DMS79 treated with DMSO at 0.1 percent for 48 hours (cell line): ENCODE measurements at regions not wholly inside any gene's neighbourhood (a gene's known extent, or its start where the extent isn't known, plus 50 kb on each side); places are given as distances from the start of the nearest gene placed in this dataset.

Source experiments
- DNase-seq: peaks from one replicate; lab custom pipeline; 2025; lab: John Stamatoyannopoulos, UW

DNA sequence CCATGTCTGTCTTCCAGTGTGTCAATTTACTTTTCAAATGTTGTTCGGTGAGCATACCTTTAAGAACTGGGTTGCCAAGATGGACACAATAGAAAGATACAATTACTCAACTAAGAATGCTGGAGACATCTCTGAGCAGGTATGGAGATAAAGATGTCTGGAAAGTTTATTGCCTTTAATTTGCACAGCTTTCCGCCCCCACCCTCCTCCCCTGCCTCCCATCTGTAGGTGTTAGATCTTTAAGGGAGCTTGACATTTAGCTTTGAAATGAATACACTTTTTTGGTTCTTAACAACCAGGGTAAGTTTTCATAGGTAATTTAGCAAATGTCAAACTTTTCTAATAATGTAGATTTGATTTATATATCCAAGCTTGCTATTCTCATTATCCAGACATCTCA lies 104.4 kb downstream of the BTBD3 start:
- no peak for DNase-seq

DNA sequence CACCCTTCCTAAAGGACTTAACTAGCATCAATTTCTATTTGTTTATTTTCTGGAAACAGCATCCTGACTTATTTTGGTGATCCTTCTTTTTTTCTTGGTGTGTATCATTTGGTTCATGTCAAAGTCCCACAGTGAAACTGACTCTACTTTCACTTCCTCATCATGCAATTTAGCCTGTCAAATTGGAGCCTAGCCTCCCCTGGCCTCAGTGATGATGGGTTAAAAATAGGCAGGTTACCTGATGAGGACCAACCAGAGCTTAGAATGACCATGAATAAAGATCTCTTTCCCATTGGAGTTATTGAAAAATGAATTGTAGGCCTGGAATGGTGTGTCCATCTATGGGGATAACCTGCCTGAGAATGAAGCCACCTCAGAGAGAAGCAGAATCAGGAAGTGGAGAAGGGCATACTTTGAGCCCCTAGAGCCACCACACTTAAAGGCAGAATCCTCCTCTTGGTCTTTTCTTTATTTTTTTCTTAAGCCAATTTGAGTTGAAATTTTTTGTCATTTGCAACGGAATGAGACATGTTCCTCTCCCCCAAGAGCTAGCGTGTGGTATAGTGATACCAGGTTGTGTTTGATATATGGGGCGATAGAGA lies 105.6 kb downstream of the BTBD3 start:
- DNase-seq: no peak

DNA sequence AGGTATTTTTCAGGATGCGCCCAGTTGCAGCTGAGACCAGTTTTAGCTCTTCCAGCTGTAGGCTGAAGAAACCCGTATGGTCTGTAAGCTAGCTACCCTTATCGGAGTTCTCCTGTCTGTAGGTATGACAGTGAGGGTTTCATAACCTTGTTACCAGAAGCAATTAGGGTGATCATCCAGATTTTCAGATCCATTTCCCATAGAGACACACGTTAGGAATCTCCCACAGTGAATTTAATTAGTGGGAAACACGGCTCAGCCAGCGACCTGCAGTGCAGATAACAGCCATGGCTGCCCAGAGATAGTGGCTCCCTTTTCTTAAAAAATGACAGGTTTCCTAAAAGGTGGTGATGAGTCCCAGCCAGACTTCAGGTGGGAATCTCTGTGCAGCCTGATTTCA lies 111.1 kb downstream of the BTBD3 start:
- DNase-seq: no peak

DNA sequence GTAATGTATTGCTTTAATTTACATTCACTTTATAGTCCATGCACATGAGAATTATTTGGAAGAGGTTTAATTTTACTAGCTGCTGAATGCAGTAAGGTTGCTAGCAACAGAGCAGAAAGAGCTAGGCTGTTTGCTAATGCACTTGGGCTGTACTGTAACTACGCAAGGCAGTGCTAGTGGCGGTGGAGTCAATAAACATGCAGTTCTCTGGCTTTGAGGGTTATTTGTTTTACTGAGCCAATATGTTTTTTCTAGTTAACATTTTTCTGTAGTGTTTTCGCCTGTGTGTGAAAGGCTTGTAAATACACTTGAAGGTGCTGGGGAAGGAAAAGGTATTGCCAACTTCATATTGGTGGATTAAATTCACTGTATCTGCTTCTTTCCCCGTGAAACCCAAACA lies 112.8 kb downstream of the BTBD3 start:
- DNase-seq: peak; percentile 5

DNA sequence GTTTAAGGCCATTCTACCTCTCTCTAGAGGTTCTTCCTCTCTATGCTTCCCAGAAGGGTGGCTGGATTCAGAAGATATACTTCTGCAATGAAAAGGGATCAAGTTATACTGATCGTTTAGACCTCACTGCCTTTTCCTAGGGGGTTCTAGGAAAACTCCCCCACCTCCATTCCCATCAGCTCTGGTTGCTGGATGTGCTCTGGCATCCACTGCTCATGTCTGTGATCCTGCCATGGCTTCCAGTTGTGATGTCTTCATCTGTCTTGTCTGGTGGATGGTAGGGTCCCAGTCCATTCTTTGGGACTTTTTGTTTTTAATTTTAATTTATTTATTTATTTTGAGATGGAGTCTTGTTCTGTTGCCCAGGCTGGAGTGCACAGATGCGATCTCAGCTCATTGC lies 118.4 kb downstream of the BTBD3 start:
- DNase-seq: no peak

DNA sequence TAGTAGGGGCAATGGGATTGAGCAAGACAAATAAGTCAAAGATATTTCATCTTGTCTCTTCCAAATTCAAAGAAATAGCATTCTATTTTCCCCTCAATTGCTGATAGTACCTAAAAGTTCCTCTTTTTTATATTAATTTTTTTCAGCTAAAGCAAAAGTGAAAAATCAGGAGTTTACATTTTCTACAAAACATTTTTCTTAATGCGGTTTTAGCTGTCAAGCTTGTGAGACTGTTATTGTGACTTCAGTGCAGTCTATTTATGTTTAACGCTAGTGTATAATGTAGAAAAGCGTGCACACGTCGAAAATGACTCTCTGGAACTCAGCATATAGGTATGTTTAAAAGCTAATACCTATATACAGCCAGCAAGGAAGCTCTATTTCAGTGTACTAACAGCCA lies 119.8 kb downstream of the BTBD3 start:
- DNase-seq: no peak

DNA sequence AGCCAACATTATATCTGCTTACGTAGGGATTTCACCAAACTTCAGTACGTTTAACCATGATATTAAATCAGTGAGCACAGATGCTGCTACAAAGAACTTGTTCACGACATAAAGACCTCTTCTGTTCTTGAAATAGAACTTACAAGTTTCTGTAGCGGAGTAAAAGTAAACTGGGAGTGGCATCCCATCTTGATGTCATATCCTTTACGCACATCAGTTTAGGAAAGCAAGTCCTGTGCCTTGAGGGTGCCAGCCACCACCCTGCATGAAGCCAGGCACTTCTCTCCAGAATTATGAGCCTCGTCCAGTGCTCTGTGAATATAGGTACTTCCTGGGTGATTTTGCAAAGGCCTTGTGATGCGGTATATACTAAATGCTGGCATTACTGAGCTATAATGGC lies 122.6 kb downstream of the BTBD3 start:
- no peak for DNase-seq

DNA sequence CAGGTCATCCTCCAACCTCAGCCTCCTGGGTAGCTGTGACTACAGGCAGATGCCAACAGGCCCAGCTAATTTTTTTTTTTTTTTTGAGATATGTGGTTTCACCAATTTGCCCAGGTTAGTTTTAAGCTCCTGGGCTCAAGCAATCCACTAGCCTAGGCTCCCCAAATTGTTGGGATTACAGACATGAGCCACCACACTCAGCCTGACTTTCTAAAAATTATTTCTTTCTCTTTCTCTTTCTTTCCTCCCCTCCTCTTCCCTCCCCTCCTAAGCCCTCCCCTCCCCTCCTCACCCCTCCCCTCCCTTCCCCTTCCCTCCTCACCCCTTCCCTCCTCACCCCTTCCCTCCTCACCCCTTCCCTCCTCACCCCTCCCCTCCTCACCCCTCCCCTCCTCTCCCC lies 127.3 kb downstream of the BTBD3 start:
- DNase-seq: no peak

DNA sequence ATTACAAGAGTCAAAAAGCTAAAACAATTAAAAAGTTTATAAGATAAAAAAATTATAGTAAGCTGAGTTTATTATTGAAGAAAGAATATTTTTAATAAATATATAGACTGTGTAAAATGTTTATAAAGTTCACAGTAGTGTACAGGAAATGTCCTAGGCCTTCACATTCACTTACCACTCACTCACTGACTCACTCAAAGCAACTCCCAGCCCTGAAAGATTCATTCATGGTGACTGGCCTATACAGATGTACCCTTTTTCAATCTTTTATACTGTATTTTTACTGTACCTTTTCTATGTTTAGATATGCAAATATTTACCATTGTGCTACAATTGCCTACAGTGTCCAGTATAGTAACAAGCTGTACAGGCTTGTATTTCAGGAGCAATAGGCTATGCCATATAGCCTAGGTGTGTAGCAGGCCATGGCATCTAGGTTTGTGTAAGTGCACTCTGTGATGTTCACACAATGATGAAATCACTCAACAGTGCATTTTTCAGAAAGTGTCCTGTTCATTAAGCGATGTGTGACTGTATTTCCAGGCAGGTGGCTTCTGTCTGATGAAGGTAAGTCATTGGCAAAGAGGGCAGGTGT lies 130.2 kb downstream of the BTBD3 start:
- no peak for DNase-seq

DNA sequence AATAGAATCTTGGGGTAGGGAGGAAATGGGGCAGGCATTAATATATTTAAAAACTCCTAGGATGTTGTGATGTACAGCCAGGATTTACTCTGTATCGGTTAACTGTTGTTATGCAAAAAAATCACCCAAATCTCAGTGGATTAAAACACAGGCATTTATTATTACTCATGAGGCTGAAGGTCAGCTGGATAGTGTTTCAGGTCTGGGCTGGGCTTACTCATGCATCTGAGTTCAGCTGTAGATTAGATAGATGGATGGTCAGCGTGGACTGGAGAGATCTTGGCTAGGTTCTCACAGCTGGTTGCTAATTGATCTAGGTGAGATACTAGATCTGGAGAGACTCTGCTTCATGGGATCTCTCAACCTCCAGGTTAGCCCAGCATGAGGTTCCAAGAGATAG lies 131.4 kb downstream of the BTBD3 start:
- no peak for DNase-seq

DNA sequence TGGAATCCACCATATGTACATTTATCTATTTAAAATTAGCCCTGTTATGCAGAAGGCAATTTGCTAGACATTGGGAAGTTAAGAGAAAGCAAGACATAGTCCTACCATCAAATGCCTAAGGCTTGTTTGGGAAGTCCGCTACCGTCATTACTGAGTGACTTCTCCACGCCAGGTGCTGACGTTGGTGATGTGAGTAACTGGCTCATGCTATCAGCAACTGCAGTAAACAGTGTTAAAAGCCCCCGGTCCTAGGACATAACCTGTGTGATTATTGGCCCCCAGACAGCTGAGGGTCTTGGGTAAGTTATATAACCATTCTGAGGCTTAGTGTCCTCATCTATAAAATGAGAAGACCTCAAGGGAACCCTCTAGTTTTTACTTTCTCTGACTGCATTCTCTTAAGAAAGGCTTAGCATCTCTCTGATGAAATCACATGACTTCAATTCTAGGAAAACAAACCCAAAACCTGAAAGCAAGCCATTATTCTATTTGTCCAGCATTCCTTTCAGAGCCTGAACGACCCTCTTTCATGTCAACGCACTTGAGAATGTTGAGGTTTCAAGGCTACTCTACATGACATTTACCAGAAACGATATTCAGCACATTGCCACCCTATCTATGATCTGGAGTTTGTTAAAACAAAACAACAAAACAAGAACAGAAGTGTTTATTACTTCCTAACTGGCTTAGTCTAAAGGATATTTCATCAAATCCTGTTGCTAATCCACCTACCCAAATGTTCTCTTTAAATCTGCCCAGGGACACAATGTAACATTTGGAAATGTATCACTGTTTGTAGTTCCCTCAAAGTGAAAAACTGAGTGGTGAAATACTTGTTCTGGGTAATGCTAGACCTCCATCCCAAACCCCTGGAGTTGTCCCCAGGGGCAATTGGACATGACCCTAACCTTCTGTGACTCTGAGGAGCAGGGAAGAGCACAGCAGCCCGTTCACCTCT lies 133.8 kb downstream of the BTBD3 start:
- peak; percentile 18 for DNase-seq

DNA sequence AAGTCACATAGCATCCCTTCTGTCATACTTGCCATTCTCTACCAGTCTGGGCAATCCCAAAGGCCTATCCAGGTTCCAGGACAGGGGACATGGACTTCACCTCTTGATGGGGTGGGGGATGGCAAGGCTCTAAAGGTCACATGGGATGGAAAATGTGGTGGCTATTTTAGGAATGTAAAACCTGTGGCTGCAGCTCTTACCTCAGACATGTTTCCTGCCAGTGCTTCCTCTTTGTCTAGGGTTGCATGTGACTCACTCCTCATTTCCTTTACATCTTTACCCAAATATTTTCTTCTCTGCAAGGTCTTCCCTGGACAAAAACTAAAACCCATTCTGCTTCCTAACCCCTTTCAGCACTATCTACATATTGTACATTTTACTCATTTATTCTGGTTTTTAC lies 135.7 kb downstream of the BTBD3 start:
- DNase-seq: no peak

DNA sequence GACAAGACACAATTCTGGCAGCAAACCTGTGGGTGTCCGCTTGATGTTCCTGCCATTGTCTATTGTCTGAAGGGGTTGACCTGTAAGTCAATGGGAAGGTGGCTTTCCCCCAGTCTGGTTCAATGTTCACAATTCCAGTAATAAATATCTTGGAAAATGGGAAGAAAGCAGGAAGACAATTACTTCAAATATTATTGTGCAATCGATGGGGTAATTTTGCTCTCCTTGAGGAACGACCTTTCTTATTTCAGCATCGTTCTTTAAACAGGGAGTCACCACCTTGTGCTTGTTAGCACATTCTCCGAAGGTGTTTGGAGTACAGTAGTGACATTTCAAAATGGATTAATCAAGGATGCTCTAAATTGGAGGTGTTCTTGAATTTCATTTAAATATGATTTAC lies 136.9 kb downstream of the BTBD3 start:
- DNase-seq: no peak

DNA sequence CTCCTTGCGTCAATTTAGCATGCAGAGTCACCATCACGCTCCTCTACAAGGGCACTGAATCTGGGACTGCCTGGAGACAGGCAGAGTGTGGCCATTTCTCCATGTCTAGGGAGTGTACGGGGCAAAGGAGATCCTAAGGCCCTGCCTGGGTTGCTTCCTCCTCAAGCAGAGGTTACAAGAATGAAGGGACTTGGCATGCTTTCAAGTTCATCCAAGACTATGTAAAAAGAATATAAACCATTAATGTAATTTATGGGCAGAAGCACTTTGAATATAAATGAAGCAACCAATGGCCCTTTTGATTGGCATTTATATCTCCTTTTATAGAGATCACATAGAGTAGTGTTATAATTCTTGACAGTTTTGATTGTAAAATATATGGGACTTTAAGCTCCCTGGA lies 137.5 kb downstream of the BTBD3 start:
- DNase-seq: peak; percentile 15

DNA sequence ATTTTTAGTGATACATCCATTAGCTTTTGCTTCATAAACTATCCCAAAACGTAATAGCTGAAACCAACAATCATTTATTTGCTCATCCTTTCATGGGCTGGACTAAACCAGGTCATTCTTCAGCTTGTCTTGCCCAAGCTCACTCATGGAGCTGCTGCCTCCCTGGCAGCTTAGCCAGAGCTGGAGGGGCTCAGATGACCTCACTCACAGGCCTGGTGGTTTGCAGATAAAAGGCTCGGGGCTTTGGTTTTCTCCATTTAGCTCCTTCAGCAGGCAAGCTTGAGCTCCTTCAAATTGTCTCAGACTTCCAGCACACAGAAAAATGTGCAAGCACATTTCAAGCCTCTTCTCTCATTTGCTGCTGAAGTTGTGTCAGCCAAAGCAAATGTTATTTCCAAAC lies 139.1 kb downstream of the BTBD3 start:
- peak; percentile 13 for DNase-seq

DNA sequence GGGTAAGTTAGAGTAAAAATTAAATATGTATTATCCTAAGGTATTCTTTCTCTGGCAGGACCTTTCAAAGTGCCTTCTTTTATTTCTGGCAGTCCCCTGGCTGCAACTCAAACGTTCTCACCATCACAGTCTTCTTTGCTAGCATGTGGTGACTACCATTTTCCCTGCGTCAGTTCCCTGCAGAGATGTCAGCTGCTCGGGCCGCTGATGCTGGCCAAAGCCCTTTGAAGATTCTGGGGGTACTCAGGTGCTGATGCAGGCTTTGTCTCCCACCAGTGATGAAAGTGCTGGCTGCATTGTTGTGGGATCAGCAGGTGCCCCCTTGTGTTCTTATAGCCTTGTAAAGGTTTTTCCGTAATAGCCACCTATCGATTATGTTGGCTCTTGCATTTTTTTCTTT lies 140.1 kb downstream of the BTBD3 start:
- peak; percentile 55 for DNase-seq

DNA sequence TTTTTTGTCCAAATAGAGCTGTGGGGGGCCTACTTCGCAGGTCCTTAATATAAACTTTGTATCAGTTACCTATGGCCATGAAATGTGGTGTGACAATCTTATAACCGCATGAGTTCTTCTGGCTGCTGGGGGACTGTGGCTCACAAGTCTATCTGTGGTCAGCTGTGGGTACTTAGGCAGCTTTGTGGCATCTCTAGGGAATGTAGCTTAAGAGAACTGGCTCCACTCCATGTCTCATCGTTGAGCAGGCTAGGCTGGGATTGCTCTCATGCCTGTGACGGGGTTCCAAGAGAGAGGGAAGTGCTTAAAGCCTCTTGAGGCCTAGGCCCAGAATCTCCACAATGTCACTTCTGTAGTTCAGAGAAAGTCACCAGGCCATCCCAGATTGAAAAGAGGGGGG lies 140.5 kb downstream of the BTBD3 start:
- peak; percentile 85 for DNase-seq

DNA sequence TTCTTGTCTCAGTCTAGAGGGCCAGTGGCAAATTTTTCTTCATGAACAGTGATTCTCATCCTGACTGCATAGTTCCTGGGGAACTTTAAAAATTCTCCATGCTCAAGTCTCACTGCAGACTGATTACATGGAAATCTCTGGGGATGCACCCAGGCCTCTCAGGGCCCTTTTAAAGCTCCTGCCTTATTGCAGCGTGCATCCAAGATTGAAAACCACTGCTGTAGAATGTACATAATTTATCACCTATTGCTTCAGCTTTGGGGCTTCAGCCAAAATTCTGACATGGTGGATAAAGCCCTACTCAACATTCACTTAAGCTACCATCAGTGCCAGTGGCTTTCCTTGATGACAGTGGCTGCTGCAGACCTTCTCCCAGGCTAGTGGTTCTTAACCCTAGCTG lies 143.8 kb downstream of the BTBD3 start:
- DNase-seq: no peak

DNA sequence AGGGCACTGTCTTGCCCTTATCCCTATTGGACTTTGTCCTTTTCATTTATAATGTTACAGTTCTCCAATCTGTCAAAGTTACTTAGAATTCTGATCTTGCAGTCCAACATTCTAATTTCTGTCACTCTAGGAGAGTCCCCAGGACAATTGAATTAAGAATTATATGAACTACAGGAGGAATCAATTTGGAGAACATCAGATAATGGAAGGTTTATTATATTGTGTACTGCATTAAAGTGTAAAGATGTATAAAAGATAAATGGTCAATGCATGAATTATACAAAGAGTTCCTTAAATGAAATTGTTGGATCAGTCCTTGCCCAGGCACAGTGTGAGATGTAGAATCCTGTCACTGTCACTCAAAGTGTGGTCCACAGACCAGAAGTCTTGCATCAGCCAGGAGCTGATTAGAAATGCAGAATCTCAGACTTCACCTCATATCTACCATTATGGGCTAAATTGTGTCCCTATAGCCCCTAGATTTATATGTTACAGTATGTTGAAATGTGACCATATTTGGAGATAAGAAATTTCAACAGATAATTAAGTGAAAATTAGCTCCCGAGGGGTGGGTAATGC lies 145.5 kb downstream of the BTBD3 start:
- DNase-seq: no peak

DNA sequence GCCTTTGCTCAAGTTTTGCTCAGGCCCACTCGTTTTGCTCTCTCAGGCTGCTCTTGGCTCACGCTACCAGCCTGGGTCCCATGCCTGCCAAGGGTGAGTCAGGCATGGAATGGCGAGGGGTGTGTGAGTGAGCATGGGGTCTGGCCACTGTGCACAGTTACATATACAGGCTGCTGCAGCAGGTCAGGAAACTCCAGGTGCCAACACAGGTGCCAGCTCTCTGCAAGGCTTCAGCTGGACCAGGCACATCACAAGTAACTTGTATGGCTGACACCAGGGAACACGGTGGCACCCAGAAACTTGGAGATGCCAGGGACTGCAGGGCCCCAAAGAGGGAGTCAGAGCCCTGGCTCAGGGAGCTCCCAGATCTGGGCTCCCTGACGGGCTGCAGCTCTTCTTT lies 146.8 kb downstream of the BTBD3 start:
- no peak for DNase-seq

DNA sequence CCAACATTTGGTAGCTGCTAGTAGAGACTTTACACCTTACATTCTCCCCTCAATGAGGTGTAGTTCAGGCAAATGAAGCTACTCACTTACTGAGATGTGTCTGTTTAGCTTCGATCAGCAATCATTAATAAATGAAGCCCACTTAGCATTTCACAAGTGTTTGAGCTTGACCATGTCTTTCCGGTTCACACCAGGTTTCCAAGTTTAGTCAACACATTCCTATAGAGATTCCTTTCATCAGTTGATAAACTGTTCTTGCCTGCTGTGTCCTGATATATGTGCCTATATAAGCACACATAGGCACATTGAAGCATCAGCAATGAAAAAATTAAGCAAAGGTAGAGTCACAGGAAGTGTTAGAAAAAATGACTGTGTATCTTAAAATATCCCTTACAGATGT lies 150.0 kb downstream of the BTBD3 start:
- DNase-seq: no peak

DNA sequence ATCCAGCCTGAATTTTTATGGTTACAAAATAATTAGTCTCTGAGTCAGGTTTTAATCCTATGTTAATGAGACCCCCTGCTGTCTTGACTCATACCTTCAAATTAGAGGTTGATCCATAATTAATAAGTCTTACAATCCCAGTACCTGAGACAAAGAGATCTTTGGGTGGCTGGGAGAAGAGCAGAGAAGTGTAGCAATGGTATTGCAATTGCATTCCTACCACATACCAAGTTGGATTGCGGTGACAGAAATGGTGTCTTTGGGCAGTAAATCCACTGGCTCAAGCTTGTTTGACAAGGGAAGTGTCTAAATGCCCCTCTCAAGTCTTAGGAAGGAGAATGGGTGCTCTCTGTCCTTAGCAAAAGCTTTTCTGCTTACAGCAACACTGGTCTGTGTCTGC lies 150.4 kb downstream of the BTBD3 start:
- DNase-seq: no peak

DNA sequence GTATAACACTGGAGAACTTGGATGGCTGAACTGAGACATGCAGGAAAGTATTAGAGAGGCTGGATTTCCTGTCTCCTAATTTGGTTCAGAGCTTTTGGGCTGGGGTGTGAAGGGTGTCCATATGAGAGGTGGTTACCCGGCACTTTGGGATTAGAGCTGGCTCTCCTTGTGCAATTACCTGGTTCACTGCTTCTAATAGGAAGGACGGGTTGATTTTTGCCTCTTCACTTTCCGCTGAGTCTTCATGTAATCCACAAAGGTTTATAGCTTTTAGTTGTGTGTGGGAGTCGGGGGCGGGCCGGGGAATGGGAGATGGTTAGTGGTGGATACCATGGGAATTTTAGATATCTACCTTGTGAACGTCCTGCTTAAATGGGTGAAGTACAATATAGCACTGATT lies 151.5 kb downstream of the BTBD3 start:
- DNase-seq: no peak
